Neural progenitor cell (in vitro differentiated cells): ENCODE measurements at regions not wholly inside any gene's neighbourhood (a gene's known extent, or its start where the extent isn't known, plus 50 kb on each side); places are given as distances from the start of the nearest gene placed in this dataset.

Experiments used
- CTCF ChIP-seq: fragments of 200-600 bp; sonication (generic); IDR thresholded peaks from 2 replicates; pipeline ENCODE4 v1.5.1; 2017; ENCODE audit warnings: antibody characterized with exemption, mild to moderate bottlenecking
- EZH2phosphoT487 ChIP-seq: fragments of 200-600 bp; sonication (generic); IDR thresholded peaks from 2 replicates; pipeline ENCODE4 v1.6.1; 2017; ENCODE audit warnings: antibody characterized with exemption

GRCh38 chr5:39631958-39632357 is 207.2 kb upstream of the DAB2 start:
- no peak for TF ChIP-seq CTCF
- no peak for TF ChIP-seq EZH2phosphoT487
